SK-N-SH (cell line): ENCODE measurements at regions not wholly inside any gene's neighbourhood (a gene's known extent, or its start where the extent isn't known, plus 50 kb on each side); places are given as distances from the start of the nearest gene placed in this dataset.

Experiments used
- CTCF ChIA-PET: fragments of 300-600, 350-600 bp; formaldehyde crosslinking; extraction: SDS; loops from one replicate; lab custom pipeline; 2021; lab: Yijun Ruan, JAX
- POLR2A ChIA-PET: fragments of 350-600 bp; sonication (Branson Sonifier 250); formaldehyde crosslinking; extraction: SDS; loops from one replicate; lab custom pipeline; 2020; ENCODE audit warnings: antibody characterized with exemption, inconsistent platforms; lab: Yijun Ruan, JAX
- DNase-seq: peaks from one replicate; pipeline ENCODE4 v3.0.0; 2012
- H2AFZ ChIP-seq: fragments of 200-600 bp; sonication (generic); 2 replicates; pipeline ENCODE4 v1.8.1; 2016; ENCODE audit warnings: antibody characterized with exemption, mild to moderate bottlenecking, low read depth
- H3F3A ChIP-seq: fragments of 200-600 bp; sonication (generic); replicated peaks from 2 replicates; pipeline ENCODE3; 2016; ENCODE audit warnings: antibody characterized with exemption, mild to moderate bottlenecking; ENCODE audit not compliant: insufficient read depth
- H3K27ac ChIP-seq, 2 experiments: fragments of 200-500 bp in 1 of 2; fragments of 200-600 bp in 1 of 2; sonication (Bioruptor generic) in 1 of 2; sonication (generic), shearing (Covaris generic) in 1 of 2; 2 replicates each; pipeline versions ENCODE4 v1.5.1 to v1.6.1; 2014 to 2016; ENCODE audit warnings: low read depth in 2 of 2, inconsistent platforms in 1 of 2, low read length in 1 of 2, mild to moderate bottlenecking in 1 of 2, mixed read lengths in 1 of 2
- H3K27me3 ChIP-seq: fragments of 200-600 bp; sonication (generic), shearing (Covaris generic); 2 replicates; pipeline ENCODE4 v1.6.1; 2016; ENCODE audit warnings: mixed run types; ENCODE audit not compliant: insufficient read depth
- H3K36me3 ChIP-seq, 2 experiments: fragments of 200-500 bp in 1 of 2; fragments of 200-600 bp in 1 of 2; sonication (Bioruptor generic) in 1 of 2; sonication (generic) in 1 of 2; replicated peaks in 1 of 2; 2 replicates each; pipeline versions ENCODE3 to v1.5.1; 2014 to 2016; ENCODE audit warnings: low read length in 1 of 2, mild to moderate bottlenecking in 1 of 2; ENCODE audit not compliant: insufficient read depth in 2 of 2, control insufficient read depth in 1 of 2
- H3K4me1 ChIP-seq, 2 experiments: fragments of 200-500 bp in 1 of 2; fragments of 200-600 bp in 1 of 2; sonication (Bioruptor generic) in 1 of 2; sonication (generic), shearing (Covaris generic) in 1 of 2; 2 replicates each; pipeline versions ENCODE4 v1.5.1 to v1.6.1; 2014 to 2016; ENCODE audit warnings: low read depth in 1 of 2, low read length in 1 of 2, mixed run types in 1 of 2; ENCODE audit not compliant: insufficient read depth in 2 of 2, control insufficient read depth in 1 of 2
- H3K4me2 ChIP-seq: fragments of 200-600 bp; sonication (generic), shearing (Covaris generic); 2 replicates; pipeline ENCODE4 v1.6.1; 2017; ENCODE audit warnings: mixed run types
- H3K4me3 ChIP-seq, 2 experiments: fragments of 200-500 bp in 1 of 2; fragments of 200-600 bp in 1 of 2; sonication (Bioruptor generic) in 1 of 2; sonication (generic), shearing (Covaris generic) in 1 of 2; 2 replicates each; pipeline versions ENCODE4 v1.5.1 to v1.8.1; 2014 to 2016; ENCODE audit warnings: low read depth in 2 of 2, inconsistent platforms in 1 of 2, low read length in 1 of 2, mild to moderate bottlenecking in 1 of 2, mixed read lengths in 1 of 2, moderate library complexity in 1 of 2
- H3K79me2 ChIP-seq: fragments of 200-600 bp; sonication (generic); 2 replicates; pipeline ENCODE4 v1.8.1; 2017; ENCODE audit warnings: mild to moderate bottlenecking; ENCODE audit not compliant: insufficient read depth
- H3K9ac ChIP-seq: fragments of 200-600 bp; sonication (generic); 2 replicates; pipeline ENCODE4 v1.6.1; 2017; ENCODE audit warnings: mixed run types
- H3K9me2 ChIP-seq: fragments of 200-600 bp; sonication (generic); 2 replicates; pipeline ENCODE4 v1.6.1; 2017; ENCODE audit warnings: mixed run types
- H3K9me3 ChIP-seq: fragments of 200-600 bp; sonication (generic); 2 replicates; pipeline ENCODE4 v1.6.1; 2017; ENCODE audit warnings: mixed run types, mild to moderate bottlenecking, moderate library complexity
- H4K20me1 ChIP-seq: fragments of 200-600 bp; sonication (generic); 2 replicates; pipeline ENCODE4 v1.6.1; 2017; ENCODE audit warnings: mild to moderate bottlenecking, mixed run types; ENCODE audit not compliant: insufficient read depth
- CHD2 ChIP-seq: fragments of 150-350 bp; IDR thresholded peaks from 2 replicates; pipeline ENCODE4 v1.6.1; 2018; ENCODE audit warnings: low read length; ENCODE audit not compliant: partially characterized antibody
- CTCF ChIP-seq: fragments of 200-600 bp; sonication (generic); IDR thresholded peaks from 2 replicates; pipeline ENCODE4 v1.6.1; 2017; ENCODE audit warnings: antibody characterized with exemption, mild to moderate bottlenecking, moderate library complexity
- EP300 ChIP-seq, 2 experiments: IDR thresholded peaks; 2 replicates each; pipeline versions ENCODE4 v1.4.0 to v1.6.1; 2012; ENCODE audit warnings: borderline replicate concordance in 1 of 2, low read depth in 1 of 2, low read length in 1 of 2
- FOSL2 ChIP-seq: IDR thresholded peaks from 2 replicates; pipeline ENCODE4 v1.4.0; 2012; ENCODE audit warnings: low read depth, mild to moderate bottlenecking, moderate library complexity, borderline replicate concordance
- GATA2 ChIP-seq: sonication (generic); formaldehyde crosslinking; IDR thresholded peaks from 2 replicates; pipeline ENCODE4 v1.5.0; 2020; ENCODE audit warnings: mild to moderate bottlenecking, missing genetic modification reagents
- JUND ChIP-seq: IDR thresholded peaks from 2 replicates; pipeline ENCODE4 v1.4.0; 2012
- MAX ChIP-seq: IDR thresholded peaks from 2 replicates; pipeline ENCODE4 v1.4.0; 2012; ENCODE audit warnings: low read depth
- MEF2A ChIP-seq: IDR thresholded peaks from 2 replicates; pipeline ENCODE4 v1.4.0; 2012; ENCODE audit warnings: low read depth, borderline replicate concordance
- MXI1 ChIP-seq: IDR thresholded peaks from 2 replicates; pipeline ENCODE4 v1.6.1; 2012; ENCODE audit warnings: mild to moderate bottlenecking, low read depth, low read length, improper control_type of control experiment
- NRF1 ChIP-seq: IDR thresholded peaks from 2 replicates; pipeline ENCODE4 v1.6.1; 2012; ENCODE audit warnings: low read depth, mild to moderate bottlenecking, low read length
- PBX3 ChIP-seq: IDR thresholded peaks from 2 replicates; pipeline ENCODE4; 2012
- REST ChIP-seq: IDR thresholded peaks from 2 replicates; pipeline ENCODE4 v1.6.1; 2012; ENCODE audit warnings: mild to moderate bottlenecking, low read depth, low read length, moderate library complexity
- RXRA ChIP-seq: IDR thresholded peaks from 2 replicates; pipeline ENCODE4 v1.4.0; 2012; ENCODE audit warnings: low read depth, mild to moderate bottlenecking, borderline replicate concordance
- SIN3A ChIP-seq: IDR thresholded peaks from 2 replicates; pipeline ENCODE4 v1.6.1; 2012; ENCODE audit warnings: low read depth, mild to moderate bottlenecking, low read length, moderate library complexity, borderline replicate concordance
- TAF1 ChIP-seq: IDR thresholded peaks from 2 replicates; pipeline ENCODE4 v1.6.1; 2012; ENCODE audit warnings: low read depth, mild to moderate bottlenecking, low read length, moderate library complexity, borderline replicate concordance
- TCF12 ChIP-seq: IDR thresholded peaks from 2 replicates; pipeline ENCODE4 v1.4.0; 2012
- YY1 ChIP-seq: IDR thresholded peaks from 2 replicates; pipeline ENCODE4 v1.4.0; 2012; ENCODE audit warnings: low read depth, mild to moderate bottlenecking
- ZBTB33 ChIP-seq: IDR thresholded peaks from 2 replicates; pipeline ENCODE4 v1.4.0; 2012; ENCODE audit warnings: low read depth, borderline replicate concordance
- WGBS: methylation state at CpG from one replicate; pipeline ENCODE4 v1.1.6; 2017; ENCODE audit warnings: low lambda C conversion rate; 5-methylcytosine and 5-hydroxymethylcytosine counted together

- no peaks in the 10 kb centered on the region for H3K36me3 ChIP-seq
- no peaks in the 10 kb centered on the region for H3K4me1 ChIP-seq
- H3K27me3 ChIP-seq = no peaks in the 10 kb centered on the region
- ChIA-PET CTCF (no interaction called here), POLR2A (no interaction called here)
- no peak overlapping the region for H3K4me3 ChIP-seq
- no peaks in the 10 kb centered on the region for H3K9me3 ChIP-seq
- DNase-seq = no peak
- no peak overlapping the region for H2AFZ ChIP-seq
- TF ChIP-seq NRF1 (no peak), JUND (no peak), GATA2 (CRISPR knock-in tag) (no peak), CHD2 (no peak), TAF1 (no peak), RXRA (no peak), SIN3A (no peak), REST (no peak), MEF2A (no peak), EP300 (IDR thresholded peaks at IDR 0.05; ENCODE audit: borderline replicate concordance in 1 of 2, low read depth in 1 of 2, low read length in 1 of 2) (no peak), MAX (no peak), FOSL2 (no peak), ZBTB33 (no peak), MXI1 (no peak), CTCF (no peak), PBX3 (no peak), YY1 (no peak), TCF12 (no peak)
- no peaks in the 10 kb centered on the region for H3K79me2 ChIP-seq
- H4K20me1 ChIP-seq = no peaks in the 10 kb centered on the region
- 10% methylated on average over 5 of the region's 5 CpGs for WGBS
- H3K9me2 ChIP-seq = no peaks in the 10 kb centered on the region
- H3K27ac ChIP-seq = no peak overlapping the region
- H3F3A ChIP-seq = no peaks in the 10 kb centered on the region
- H3K9ac ChIP-seq = no peak overlapping the region
- no peak overlapping the region for H3K4me2 ChIP-seq
Observed at GRCh38 chr3:27939940-27940339, 217.8 kb upstream of the EOMES start.
